ENCODE measurements at regions not wholly inside any gene's neighbourhood (a gene's known extent, or its start where the extent isn't known, plus 50 kb on each side); places are given as distances from the start of the nearest gene placed in this dataset.
"Not testable (repeated sequence)": the region's sequence is repeated elsewhere in the genome, so short reads cannot be mapped to it uniquely, and the experiment has no call there.

DNA sequence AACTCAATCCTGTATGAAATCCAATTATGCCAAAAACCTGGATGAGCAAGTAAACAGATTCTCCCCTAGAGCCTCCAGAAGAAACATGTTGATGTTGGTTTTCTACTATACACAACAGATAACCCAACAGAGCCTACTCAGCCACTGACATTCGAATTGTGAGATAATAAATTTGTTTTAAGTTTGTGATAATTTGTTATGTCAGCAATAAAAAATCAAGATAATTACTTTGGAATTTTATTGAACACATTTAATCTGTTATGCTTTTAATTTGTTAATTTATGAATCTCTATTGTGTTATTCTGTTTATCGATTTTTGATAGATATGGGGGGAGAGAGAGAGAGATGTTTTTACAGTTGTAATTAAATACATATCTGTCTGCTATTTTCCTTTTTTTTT lies 1016.1 kb upstream of the PCDH7 start:
- DNase-seq (ENCODE audit: low read depth): no peak

DNA sequence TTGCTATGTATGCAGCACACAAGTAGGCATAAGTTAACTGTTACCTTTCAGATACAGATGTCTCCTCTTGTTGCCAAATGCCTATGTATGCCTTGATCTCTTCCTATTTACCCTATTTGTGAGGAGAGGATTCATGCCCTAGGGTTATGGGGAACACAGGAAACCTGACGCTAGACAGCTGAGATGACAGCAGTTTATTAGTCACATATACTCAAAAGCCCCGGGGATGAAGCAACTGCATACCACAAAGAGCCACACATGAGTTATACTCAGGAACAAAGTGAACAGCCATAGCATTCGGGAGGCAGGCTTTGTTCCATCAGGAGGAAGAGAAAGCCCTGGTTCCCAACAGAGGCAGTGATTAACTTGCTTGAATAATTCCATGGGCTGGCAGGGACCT lies 1011.7 kb upstream of the PCDH7 start:
- peak; percentile 92 for DNase-seq (ENCODE audit: low read depth)

DNA sequence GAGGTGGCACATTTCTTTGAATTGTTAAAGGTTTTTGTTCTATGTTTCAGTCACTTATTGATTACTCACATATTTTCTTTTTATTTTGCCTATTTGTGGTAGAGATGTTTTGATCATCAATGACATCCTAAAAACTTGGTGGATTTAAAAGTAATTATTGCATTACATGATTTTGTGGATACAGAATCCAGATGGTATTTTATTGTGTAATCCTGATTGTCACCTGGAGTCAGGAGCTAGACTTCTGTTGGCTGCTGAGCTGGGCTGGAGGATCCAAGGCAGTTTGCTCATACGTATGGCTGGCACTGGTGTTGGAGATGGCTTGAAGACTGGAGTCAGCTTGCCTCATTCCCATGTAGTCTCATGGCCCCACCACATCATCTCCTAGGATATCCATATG lies 1009.6 kb upstream of the PCDH7 start:
- DNase-seq (ENCODE audit: low read depth): no peak

DNA sequence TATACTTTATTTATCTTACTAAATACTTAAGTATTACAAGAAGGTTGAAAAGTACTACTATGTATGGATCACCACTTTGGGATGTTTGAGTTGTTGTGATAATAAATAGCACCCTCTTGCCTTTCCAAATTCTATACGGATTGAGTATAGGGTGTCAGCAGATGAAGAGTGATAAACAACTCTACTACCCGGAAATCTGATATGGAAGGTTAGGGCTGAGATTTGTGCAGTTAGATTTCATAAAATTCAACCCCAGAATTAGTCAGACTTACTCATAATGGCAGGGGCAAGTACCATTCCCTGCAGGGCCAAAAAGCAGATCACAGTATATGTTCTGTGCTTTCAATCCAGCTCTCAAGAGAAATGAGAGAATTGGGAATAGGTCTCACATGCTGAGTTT lies 1008.9 kb upstream of the PCDH7 start:
- DNase-seq (ENCODE audit: low read depth): no peak

DNA sequence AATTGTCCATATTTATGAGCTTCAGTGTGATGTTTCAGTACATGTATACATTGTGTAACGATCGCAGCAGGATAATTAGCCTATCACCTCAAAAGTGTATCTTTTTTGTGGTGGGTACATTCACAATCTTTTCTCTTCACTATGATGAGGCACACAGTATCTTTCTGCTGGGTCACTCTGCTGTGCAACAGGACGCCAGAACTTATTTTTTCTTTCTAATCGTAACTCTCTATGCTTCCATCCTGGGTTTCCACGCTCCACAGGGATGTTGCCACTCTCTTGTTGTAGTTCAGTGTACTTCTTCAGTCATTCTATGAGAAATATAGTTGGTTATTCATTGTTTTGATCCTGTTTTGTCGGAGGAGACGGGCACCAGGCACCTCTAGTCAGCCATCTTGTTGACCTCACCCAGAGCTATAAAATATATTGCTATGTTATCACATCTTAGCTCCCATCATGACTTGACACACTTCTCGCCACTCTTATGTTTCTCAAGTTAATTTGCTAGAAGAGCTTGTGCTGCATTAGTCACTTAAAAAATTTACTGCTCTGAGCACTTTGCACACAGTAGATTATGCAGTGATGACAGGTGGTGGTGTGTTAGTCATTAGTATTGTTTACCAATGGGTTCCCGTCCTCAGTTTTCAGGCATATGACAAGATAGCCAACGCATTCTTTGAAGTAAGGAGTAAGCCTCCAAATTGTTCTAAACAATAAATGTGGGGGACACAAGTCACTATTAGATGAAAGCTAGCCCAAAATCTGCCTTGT lies 1002.7 kb upstream of the PCDH7 start:
- DNase-seq (ENCODE audit: low read depth): peak; percentile 24

DNA sequence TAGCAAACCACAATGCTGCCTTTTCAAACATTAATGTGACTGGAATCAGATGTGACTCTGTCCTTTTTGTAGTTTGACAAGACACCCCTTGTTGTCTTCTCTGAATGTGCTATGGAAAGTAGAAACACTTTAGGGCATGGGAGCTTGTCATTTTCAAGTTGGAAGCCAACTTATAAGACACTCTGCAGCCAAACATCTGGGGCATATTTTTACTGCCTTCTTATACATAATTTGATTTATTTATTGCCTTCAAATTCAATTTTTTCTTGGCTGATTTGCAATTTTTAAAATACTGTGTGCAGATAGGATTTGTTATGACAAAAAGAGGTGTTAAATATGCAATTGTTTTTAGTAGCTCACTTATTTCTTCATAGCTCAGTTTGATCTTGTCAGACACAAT lies 1002.0 kb upstream of the PCDH7 start:
- DNase-seq (ENCODE audit: low read depth): no peak

DNA sequence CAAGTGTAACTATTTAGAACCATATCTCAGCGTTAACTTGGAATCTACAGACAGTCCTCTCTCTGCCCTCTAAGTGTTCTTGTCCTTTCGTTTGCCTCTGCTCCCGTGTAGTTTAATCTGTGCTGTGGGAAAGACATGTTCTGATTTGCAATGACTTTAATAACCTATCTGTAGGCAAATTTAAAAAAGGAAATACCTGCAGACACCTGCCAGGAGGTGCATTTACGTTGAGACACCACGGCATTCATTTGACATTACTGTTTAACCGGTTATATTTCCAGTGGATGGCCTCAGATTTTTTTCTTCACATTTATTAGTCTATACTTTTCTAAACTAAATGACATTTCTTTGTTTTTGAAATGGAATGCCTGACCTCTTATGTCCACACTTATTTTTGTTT lies 997.9 kb upstream of the PCDH7 start:
- no peak for DNase-seq (ENCODE audit: low read depth)

DNA sequence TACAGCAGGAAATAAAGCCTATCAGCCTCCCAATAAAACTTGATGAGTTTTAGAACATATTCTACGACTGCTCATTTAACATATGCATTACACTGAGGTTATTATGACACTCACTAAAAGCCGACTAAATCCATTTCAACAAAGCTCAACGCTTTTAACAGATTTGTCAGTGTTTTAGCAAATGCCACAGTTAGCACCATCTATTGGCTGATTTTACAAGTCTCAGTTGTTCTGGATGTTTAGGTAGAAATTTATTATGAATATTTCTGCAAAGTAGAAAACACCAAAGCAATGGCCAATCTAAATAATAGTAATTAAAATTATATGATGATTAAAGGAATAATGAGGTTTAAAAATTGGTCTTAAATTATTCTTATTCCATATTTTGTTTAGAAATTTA lies 993.2 kb upstream of the PCDH7 start:
- DNase-seq (ENCODE audit: low read depth): no peak

DNA sequence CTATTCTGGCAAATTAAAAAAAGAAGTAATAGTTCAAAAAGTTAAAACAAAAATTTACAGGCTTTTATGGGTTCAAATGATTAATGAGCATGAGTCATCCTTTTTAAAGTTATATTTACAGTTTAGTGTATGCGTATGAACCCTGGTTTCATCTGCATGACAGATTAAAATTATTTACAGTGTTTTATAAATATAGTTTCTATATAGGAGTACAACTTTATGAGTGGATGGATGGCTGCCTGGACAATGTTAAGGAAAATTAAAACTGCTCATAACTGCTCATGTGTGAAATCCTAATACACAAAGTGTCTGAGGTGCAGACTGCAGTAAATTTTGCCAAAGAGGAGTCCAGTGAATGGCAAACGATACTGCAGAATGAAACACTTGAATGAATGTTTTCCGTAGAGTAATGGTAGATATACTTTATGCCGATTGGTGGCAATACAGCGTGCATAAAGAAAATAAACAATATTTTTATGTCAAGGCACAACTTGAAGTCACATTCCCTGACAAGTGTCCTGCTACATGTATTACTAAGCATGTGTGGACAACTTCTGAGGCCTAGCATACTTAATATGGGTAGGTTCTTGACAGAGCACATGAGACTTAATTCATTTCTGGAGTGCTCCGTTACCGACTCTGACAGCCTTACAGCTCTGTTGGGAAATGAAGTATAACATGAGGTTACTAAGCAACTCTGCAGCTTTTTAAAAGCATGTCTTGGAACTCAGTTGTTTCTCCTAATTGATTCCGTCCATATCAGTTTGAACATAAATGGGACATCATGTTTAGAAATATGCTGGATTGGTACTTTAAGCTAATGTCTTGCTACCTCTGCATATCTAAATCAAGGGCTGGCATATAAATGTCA lies 985.6 kb upstream of the PCDH7 start:
- no peak for DNase-seq (ENCODE audit: low read depth)

DNA sequence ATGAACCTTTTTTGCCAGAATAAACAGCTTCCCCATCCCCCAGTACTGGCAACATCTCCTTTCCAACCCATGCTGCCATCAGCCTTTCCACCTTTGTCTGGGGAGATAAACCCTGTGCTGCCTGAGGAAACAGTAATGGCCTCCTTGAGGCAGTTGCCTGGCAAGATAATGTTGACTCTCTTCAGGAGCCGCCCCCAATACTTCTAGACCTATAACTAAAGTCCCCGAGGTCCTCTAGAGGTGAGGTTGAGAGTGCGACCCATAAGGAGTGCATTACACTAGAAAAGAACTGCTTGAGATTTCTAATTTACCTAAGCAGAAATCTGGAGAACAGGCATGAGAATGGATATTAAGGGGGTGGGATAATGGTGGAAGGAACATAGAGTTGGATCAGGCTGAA lies 963.2 kb upstream of the PCDH7 start:
- DNase-seq (ENCODE audit: low read depth): no peak

DNA sequence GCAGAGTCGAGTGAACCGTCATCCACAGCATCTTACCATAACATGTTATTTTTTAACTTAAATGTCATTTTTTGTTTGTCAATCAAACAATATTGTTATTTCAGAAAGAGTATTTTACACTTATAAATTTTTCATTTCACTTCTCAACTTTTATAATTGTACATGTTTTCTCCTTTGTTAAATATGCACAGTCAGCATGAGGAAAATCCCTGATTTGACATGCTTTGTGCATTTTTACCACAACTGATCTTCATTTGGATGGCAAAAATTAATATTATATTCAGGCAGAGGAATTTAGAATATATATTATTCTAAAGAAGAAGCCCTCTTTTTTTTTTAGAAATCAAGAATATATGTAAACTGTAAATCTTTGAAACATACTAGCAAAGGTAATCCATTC lies 958.0 kb upstream of the PCDH7 start:
- DNase-seq (ENCODE audit: low read depth): no peak

DNA sequence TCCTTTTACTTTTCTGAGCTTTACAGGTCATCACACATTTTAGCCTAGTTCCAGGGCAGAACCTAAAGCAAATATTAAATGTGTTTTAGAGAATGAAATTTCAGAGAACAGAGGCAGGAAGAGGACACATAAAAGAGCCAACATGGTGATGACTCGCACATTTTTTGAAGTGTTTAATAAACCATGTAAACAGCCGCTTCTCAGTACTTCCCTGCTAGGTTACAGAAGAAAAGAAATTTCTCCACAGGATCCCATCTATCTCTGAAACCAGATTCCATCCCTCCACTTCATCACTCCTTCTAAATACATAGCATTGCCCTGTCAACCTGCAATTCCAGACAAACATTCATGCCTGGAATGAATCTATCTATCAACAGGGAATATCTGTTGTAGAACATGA lies 949.5 kb upstream of the PCDH7 start:
- DNase-seq (ENCODE audit: low read depth): peak; percentile 14

DNA sequence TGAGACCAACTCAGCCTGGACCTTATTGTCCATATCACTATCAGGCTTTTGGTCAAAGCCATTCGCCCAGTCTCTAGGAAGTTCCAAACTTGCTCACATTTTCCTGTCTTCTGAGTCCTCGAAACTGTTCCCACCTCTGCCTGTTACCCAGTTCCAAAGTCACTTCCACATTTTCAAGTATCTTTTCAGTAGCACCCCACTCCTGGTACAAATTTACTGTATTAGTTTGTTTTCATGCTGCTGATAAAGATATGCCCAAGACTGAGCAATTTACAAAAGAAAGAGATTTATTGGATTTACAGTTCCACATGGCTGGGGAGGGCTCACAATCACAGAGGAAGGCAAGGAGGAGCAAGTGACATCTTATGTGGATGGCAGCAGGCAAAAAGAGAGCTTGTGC lies 932.0 kb upstream of the PCDH7 start:
- DNase-seq (ENCODE audit: low read depth): not testable (repeated sequence)

DNA sequence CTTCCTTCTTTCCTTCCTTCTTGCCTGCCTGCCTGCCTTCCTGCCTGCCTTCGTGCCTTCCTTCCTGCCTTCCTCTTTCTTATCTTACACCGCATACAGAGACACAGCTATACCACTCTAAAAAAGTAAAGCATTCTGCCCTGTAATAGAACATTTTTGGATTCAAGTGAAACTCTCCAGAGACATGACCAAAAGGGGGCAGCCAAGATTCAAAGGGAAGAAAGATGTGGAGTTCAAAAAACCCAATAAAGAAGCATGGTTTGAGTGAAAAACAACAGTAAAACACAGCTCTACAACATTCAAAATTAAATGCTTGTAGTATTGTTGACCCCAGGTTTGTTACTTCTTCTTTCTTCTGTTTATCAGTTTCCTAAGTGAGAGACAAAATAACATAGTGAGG lies 914.9 kb upstream of the PCDH7 start:
- peak; percentile 4 for DNase-seq (ENCODE audit: low read depth)

DNA sequence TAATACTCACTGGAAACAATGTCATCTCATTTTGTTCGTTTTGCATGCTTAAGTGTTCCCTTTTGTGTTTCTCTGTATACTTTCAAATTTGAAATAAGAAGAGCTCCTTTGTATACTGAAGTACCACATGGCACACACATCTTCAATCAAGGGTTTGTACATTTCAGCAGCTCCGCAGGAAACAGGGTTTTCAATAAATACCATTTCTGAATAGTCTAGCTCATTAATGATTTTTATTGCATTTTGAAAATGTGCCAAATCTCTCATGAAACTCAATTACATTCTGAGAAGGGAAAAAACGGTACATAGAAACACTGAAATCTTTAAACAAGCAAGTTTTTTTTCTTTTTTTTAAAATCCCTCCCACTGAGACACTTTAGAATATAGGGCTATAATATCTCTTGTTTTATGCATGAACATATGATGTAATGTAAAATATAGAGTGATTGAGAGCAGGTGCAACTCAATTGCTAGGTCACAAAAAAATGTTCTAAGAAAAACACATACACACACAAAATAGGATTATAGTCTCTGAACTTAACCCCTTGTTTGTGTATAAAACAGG lies 914.2 kb upstream of the PCDH7 start:
- no peak for DNase-seq (ENCODE audit: low read depth)

DNA sequence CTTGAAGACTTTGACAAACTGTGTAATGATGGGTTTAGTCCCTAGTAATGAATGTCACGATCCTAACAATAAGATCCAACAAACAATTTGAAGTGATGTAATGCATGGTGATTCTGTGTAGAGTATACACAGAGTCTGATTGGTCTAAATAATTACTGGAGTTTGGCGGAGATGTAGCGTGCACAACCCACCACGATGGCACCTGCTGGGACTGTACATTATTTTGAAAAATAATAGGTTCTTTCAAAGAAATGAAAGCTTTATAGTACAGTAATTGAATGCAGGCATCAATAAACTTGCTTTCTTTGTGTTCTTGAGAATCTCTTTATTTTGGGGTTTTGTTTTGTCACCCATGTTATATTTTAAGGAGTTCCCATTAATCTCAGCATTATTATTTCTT lies 902.2 kb upstream of the PCDH7 start:
- DNase-seq (ENCODE audit: low read depth): no peak

DNA sequence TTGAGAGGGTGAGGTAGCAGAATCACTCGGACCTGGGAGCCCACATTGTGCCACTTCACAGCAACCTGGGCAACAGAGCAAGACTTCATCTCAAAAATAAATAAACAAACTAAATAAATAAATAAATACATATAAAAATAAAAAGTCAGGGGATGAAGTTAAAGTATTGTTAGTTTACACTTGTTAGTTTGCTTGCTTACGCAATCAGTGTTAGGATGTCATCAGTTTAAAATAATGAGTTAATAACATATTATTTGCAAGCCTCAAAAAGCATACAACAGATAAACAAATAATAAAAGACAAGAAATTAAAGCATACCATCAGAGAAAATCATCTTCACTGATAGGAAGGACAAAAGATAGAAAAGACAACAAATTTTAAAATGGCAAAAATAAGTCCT lies 891.1 kb upstream of the PCDH7 start:
- no peak for DNase-seq (ENCODE audit: low read depth)

DNA sequence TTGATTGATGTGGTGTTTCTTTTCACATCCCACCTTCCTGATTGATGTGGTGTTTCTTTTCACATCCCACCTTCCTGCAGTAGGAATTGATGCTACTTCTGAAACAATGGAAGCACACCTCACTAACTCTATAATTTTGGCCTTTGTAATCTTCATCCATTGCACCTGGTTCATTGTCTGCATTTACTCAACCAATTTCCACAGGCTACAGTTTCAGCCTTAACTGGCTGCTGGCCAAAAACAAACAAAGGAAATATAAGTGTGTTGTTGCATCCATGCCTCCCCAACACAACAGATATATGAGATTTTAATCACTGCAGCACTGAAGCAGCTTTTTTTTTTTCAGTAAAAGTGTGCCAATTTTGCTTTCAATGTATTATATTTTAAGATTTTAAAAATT lies 867.6 kb upstream of the PCDH7 start:
- DNase-seq (ENCODE audit: low read depth): no peak

DNA sequence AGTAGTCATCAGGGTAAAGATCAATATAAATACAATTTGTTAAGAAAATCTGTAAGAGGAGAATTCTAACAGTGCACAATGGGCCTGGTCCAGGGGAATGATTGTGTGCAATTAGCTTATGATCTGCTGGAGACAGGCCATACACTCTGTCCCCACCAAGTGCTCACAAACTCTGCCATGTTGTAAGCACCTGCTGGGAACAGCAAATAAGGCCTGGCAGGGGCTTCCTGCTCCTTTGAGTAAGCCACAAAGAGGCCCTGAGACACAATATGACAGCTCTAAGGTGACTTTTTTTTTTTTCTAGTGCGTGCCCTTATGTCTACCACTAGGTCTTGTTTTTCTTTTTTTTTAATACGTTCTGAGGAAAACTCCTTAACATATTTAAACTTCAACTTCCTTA lies 866.3 kb upstream of the PCDH7 start:
- DNase-seq (ENCODE audit: low read depth): no peak

DNA sequence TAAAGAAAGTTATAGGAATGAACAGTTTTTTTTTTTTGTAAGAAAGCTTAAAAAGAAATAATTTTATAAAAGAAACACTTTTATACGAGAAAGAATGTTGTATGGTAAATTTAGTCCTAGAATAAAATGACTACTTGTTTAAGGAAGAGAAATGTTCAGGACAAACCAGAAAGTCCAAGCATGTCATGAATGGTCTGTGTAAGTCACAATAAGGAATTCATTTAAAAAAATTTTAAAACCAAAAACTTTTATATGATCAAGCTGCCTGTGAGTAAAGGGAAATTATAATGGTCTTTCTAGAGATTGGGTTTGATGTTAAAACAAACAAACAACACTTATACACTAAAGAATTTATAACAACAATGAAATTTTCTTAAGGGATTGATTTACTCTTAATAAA lies 858.9 kb upstream of the PCDH7 start:
- DNase-seq (ENCODE audit: low read depth): no peak

DNA sequence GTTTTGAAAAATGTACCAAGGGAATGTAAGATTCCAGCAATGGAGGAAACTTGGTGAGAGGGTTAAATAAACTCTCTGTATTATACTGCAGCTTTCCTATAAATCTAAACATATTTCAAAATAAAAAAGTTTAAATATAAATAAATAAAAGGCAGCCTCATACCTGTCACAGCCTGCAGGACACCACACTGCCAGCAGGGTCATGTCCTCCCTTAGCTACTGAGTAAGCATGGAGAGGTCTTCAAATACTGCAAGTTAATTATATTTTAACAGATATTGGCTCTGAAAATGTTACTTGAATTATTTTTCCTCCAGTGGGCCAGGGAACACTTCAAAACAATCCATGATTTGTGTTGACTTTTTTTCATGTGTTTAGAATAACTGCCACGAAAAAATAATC lies 852.8 kb upstream of the PCDH7 start:
- DNase-seq (ENCODE audit: low read depth): no peak

DNA sequence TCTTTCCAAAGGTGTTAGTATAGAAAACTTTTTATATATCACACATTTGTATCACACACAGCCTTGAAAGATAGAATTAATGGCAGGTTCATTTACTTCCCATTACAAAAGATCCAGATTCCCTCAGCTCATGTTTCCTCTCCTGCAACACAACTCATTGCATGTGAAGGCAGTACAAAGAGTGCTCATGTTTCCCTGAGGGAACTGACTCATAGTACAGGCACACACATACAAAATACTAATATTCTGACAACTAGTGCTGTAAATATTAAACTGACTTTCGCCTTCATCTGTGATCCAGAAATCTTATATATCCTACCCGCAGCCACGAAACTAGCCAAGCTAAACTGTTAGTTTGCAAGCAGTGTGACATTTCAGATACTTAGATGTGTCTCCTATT lies 819.8 kb upstream of the PCDH7 start:
- DNase-seq (ENCODE audit: low read depth): no peak

DNA sequence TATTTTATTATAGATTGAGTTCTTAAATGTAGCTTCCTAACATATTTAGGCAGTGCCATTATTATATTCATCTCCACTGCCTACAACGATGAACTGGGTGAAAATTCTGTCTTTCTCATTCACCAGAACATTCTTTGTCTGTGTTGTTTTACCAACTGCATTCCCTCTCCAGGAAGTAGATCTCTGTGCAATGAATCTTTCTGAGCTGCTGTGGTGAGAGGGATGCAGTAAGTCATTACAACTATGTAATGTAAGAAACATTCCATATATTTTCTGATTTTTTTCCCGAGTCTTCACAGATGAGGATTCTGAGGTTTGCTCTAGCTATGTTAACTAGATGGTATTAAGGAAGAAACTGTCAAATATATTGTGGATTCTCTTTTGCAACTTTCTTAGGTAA lies 811.9 kb upstream of the PCDH7 start:
- no peak for DNase-seq (ENCODE audit: low read depth)
